ENCODE measurements at regions not wholly inside any gene's neighbourhood (a gene's known extent, or its start where the extent isn't known, plus 50 kb on each side); places are given as distances from the start of the nearest gene placed in this dataset.

DNA sequence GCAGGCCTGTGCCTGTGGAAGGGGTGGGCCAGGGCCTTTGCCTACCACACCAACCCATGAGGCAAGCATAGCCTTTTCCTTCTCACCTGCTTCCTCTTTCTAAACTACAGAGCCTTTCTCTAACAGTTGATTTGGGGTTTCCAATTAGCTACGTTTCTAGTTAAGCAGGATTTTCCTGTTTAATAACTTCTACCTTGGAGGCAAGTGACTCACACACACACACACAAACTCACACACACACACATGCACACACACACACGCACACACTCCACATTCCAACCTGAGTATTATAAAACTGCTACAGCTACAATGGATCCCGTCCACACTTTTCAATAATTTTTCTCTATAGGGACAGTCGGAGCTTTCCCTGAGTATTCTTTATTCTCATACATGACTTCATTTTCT is 84.9 kb downstream of the SOX11 start:
- TF ChIP-seq POLR2AphosphoS5 (IDR thresholded peaks at IDR 0.05) (no peak), EP300 (IDR thresholded peaks at IDR 0.05) (no peak), POLR2A (IDR thresholded peaks at IDR 0.05) (no peak)
- TF ChIP-seq, protein P1, sequence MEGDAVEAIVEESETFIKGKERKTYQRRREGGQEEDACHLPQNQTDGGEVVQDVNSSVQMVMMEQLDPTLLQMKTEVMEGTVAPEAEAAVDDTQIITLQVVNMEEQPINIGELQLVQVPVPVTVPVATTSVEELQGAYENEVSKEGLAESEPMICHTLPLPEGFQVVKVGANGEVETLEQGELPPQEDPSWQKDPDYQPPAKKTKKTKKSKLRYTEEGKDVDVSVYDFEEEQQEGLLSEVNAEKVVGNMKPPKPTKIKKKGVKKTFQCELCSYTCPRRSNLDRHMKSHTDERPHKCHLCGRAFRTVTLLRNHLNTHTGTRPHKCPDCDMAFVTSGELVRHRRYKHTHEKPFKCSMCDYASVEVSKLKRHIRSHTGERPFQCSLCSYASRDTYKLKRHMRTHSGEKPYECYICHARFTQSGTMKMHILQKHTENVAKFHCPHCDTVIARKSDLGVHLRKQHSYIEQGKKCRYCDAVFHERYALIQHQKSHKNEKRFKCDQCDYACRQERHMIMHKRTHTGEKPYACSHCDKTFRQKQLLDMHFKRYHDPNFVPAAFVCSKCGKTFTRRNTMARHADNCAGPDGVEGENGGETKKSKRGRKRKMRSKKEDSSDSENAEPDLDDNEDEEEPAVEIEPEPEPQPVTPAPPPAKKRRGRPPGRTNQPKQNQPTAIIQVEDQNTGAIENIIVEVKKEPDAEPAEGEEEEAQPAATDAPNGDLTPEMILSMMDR (IDR thresholded peaks at IDR 0.05): no peak
